NCI-H748 treated with DMSO at 0.1 percent for 48 hours (cell line): ENCODE measurements at regions not wholly inside any gene's neighbourhood (a gene's known extent, or its start where the extent isn't known, plus 50 kb on each side); places are given as distances from the start of the nearest gene placed in this dataset.

Experiments
- DNase-seq: peaks from one replicate; lab custom pipeline; 2025; lab: John Stamatoyannopoulos, UW

DNA sequence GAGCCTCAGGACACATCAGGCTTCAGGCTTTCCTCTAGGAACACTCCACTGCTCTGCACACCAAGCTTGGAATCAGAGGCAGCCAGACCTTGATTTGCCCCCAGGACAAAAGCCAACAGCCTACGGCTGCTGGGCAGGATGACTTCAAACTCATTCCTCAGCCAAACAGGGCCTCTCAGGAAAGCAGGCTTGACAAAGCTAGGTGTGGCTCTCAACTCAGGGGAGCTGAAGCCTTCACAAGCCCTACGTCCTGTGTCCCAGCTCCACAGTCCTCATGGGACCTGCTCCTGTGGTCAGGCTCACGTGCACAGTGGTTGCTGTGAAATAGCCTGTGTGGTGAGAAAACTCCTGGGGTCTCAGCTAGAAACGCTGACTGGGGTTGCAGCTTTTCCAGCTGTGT lies 398.9 kb upstream of the ZNF507 start:
- DNase-seq = no peak

DNA sequence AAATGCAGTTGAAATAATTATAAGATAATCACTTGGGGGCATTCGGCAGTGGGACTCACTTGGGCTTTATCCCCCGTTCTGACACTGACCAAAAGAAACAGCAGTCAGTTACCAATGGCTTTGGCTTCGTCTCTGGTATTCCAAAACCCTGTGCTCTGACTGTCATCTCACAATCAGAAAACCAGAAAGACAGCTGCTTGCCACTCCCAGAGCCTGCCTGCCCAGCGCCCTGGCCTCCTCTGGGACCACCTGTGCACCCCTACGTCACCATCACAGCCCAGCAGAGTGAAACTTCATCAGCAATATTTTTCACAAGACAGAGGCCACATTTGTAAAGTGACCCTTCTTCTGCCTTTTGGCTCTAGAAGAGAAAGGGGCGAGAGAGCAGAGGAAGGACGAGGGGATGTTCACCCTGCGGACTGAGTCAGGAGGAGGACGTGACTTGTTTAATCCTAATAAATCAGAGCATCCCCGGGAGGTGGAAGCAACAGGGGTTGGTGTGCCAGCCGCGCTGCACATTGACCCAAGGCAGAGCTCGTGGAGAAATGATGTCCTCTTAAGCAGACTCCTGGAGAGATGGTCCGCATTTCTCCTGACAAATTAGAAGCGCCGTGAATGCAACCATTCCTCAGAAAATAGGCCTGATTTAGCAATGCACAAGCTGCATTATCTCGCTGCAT lies 397.8 kb upstream of the ZNF507 start:
- no peak for DNase-seq

DNA sequence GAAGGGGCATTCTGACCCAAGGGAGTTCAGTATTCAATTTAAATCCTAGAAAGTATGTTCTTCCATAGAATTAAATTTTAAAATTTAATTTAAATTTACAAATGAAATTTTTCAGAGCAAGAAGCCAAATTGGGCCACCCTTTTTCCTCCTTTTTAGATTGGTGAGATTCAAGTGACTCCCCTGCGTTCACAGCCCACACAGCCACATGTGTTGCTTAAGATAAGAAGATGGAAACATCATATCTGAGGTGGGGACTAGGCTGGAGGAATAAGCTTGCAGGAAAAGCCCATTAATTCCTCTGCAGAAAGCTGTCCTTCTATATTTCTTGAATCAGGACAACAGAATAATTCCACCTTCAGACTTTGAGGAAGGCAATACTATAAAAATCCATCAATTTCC lies 392.7 kb upstream of the ZNF507 start:
- DNase-seq = no peak

DNA sequence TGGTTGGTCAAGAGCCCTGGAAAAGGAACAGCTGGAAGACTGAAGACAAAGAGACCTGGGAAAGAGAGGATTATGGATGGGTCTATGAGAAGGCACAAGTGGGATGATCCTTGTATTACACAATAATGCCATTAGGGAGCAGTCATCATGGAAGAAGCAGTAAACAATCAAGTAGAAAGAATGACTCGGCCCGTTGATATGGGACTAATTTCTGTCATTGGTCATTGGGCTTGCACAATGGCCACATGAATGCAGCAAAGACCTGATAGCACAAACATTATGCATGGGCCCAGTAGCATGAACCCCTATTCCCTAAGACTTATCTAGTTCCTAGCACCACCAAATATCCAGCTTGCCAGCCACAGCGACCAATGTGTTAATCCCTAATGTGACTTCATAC lies 390.3 kb upstream of the ZNF507 start:
- DNase-seq = no peak

DNA sequence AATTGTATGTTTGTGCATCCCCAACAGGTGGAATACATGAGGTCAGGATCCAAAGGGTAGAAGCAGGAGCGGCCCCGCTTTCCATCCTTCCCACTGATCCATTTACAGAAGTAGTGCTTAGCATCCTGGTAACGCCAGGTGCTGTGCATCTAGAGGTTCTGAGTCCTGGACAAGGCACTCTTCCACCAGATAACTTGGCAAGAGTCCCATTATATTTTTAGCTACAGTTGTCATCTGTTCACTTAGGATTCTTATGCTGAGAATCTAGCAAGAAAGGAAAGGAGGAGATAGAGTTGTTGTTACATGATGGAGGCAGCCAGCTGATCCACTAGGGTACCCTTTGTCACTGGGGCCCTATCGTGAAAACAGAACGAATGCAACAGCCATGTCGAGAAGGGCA lies 389.5 kb upstream of the ZNF507 start:
- DNase-seq = no peak

DNA sequence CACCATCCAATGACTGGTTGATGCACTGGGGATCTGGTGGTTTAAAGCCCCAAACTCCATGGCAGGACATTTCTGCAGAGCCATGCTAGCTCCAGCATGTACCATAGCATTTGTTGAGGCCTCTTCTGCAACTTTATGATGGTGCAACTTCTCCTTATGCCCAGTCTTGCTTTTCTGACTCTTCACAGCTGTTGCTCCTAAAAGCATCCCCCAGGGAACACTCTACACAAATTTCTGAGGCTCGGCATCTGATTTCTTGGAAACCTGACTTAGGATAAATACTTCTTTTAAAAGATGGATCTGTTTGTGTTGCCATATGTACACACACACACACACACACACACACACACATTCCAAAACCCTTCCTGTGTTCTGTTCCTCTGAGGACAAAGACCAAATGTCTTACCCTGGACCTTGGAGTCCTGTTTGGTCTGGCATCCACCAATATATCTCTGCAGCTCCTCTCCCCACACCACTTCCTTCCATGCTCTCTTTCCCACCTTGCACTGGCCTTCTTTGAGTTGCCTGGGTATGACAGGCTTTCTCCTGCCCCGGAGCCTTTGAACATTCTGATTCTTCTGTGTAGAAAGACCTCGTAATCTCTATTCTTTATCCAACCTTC lies 388.5 kb upstream of the ZNF507 start:
- no peak for DNase-seq

DNA sequence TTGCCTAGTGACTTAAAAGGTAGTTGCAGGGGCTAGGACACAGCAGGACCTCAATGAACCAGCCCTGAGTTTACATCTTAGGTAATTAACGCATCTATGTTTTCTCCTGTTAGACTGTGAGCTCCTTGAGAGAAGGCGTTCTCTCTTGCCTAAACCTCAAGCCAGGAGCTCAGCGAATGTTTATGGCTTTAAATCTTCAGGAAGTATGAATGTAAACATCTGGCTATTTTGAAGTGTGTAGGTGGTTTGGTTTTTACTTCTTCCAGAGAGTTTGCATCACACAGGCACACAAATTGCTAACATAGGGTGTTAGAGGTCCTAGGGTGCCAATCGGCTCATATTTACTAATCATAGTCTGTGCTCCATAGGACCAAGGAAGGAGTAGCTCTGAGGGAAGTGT lies 387.7 kb upstream of the ZNF507 start:
- DNase-seq = no peak

DNA sequence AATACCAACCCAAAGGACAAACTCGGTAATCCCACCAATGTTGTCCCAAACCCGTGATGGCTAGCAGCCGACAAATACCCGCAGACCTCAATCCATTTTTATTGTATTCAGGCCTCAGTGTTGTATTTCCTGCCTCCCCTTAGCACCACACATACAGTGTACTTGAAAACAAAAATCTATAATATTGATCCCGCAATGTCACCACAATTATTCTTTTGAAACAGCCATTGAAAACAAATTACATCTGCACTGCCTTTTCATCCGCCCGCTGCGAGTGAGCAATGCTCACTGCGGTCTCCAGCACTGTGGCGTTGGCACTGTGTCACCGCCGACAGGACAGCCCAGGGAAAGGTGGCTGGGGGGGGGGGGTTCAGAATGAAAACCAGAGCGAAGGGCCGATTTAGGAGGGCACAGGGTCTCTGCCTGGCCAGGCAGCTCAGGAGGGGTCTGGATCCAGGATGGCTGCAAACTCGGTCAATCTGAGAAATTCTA lies 385.8 kb upstream of the ZNF507 start:
- DNase-seq = no peak

DNA sequence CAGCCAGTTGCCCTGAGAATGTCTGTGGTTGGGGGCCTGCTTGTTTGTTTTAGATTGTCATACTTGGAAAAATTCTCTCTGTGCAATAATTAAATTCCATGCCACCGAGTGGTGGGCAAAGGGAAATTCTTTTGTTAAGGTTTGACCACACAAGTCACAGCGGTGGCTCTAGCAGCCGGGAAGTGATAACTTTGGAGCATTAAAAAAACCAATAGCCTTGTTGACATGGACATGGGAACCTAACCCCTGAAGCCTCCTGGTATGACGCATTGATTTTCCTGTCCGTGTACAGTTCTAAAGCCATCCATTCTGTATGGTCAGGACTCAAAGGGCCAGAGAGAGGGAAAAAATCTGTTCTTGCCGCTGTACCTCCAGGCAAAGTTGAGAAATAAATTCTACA lies 384.9 kb upstream of the ZNF507 start:
- no peak for DNase-seq

DNA sequence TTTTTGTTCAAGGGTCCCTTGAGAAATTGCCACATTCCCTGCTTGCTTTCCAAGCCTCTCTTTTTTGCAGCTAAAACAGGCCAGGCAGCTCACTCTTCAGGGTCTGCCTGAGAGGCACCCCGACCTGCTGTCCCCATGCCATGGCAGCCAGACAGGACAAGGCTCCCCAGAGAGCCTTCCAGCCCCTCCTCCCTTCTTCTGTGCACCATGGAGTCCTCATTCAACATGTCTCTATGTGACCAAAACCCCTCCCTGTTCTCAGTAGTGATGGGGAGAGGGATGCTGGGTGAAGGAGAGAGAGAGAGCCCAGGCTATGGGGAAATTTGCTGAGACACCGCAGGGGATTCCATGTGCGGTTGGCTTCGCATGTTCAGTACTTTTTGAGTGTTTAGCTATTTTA lies 384.2 kb upstream of the ZNF507 start:
- no peak for DNase-seq

DNA sequence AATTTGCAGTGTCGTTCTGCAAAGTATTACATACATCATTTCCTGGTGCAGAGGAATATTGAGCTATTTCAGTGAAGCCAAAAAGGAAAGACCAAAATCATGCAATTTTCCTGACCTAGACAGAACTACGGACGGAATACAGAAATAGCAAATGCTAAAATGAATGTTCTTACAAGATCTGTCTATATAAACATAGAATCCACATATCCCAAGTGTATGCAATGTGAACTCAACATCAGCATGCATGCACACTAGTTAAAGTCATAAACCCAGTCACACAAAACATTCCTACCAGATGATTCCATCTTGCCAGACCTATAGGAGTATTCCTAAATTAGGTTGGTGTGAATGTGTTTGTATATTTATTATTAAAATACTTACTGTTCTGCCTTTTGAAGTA lies 383.7 kb upstream of the ZNF507 start:
- no peak for DNase-seq

DNA sequence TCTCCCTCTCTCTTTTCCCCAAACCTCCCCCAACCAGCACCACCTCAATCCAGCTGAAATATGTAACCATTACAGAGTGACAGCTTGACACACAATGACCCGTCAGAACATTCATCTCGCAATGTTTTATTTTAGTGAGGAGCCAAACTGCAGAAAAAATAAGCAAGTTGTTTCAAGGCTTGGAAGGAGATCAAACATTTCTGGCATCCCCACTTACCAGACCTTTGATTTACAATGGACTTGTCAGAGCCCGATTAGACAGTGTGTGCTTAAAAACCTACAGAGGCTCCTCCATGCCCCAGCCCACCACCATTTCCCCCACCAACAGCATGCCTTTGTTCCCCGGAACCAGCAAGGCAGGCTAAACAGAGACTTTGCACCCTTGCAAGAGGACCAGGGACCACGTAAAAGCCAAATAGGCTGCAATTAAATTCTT lies 382.8 kb upstream of the ZNF507 start:
- DNase-seq = no peak

DNA sequence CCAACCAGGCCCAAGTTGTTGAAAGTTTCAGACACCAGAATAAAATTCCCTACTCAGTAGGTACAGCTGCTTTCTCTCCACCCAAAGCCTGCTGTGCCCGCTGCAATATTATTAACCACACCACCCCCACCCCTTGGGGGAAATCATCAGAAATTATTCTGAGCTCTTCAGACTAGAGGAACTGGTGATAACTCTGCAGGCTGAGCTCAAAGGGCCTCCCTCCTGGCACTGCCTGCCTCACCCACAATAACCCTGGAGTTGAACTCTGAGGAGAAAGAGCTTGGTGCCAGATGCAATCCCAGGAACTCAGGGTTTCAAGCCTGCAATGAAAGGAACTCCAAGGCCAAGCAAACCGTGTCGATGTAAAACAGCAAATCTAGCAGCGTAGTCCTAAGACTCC lies 381.7 kb upstream of the ZNF507 start:
- DNase-seq = no peak

DNA sequence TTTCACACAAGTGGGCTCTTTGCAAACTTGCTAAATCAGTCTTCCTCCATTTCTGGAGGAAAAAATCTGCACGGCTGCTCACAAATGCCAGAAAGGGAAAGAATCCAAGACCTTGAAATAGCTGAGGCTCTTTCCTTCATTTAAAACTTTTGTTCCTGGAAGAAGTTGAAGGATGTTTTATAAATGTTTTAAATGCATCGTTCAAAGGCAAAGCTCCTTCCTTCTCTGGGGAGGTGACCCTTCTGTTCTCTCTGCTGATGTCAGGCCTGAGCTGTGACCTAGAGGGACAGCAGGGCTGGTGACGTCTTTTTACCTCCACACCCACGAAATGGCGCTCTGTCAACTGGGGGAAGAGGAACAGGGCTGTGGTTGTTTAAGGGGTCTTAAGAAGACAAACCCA lies 376.4 kb upstream of the ZNF507 start:
- DNase-seq = no peak

DNA sequence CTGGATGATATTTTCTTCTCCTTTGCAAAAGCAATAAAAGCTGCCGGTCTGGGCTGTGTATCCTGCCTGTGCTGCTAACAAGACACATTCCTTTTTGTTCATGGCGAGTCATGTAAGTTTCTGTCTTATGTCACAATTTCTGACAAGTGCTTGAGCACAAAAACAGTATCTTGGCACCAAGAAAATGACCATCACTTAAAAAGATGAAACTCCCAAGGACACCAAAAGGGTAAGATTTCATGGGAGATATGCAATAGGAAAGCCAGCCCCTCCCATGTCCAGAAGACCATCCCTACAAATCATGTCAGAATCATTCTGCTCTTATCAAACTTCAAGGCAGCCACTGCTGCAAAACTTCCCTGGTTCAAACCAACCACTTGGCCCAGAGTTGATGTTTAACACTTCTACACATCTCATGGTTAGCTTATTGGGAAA lies 375.4 kb upstream of the ZNF507 start:
- DNase-seq = no peak

DNA sequence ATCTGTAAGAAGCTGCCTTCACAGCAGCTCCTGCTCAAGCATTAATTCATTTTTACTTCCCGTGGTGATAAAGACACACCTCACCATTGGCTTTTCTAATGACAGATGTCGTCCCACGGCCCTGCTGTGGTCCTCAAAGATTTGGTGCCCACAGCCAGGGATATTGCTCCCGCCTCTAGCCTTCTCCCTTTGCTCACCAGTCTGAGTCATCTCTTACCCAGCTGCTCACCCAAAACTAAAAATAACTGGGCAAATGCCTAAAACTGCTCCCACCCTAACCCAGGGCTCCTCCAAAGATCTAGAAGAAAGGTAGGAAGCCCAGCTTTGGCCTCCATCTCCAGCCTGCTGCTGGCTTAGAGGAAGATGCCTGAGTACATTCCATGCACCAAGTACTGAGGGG lies 371.1 kb upstream of the ZNF507 start:
- no peak for DNase-seq

DNA sequence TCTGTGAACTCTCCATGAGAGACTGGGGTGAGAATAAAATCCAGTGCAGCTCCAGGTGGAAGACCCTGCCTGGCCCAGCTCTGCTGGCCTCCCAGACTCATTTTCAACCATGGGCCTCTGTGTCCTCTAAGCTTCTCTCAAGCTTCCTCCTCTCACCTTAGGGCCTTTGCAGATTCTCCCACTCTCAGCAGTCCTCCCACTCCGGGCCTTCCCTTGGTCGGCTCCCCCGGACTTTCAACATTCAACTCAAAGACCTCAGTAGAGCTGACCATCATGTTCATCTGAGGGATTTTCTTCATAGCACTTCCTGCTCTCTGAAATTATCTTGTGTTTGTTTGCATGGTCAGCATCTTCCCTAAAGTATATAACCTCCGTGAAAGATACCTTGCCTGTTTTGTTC lies 370.5 kb upstream of the ZNF507 start:
- no peak for DNase-seq

DNA sequence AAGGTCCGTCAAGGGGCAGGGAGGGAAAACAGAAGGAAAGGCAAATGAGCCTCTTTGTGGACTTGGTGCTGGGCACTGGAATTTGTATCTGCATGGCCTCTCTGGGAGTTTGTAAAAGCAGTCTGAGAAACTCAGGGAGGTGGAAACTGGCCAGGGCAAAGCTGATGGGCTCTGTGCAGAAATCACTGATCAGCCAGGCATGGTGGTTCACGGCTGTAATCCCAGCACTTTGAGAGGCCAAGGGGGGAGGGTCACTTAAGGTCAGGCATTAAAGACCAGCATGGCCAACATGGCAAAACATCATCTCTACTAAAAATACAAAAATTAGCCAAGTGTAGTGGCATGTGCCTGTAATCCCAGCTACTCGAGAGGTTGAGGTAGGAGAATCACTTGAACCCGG lies 369.9 kb upstream of the ZNF507 start:
- DNase-seq = no peak

DNA sequence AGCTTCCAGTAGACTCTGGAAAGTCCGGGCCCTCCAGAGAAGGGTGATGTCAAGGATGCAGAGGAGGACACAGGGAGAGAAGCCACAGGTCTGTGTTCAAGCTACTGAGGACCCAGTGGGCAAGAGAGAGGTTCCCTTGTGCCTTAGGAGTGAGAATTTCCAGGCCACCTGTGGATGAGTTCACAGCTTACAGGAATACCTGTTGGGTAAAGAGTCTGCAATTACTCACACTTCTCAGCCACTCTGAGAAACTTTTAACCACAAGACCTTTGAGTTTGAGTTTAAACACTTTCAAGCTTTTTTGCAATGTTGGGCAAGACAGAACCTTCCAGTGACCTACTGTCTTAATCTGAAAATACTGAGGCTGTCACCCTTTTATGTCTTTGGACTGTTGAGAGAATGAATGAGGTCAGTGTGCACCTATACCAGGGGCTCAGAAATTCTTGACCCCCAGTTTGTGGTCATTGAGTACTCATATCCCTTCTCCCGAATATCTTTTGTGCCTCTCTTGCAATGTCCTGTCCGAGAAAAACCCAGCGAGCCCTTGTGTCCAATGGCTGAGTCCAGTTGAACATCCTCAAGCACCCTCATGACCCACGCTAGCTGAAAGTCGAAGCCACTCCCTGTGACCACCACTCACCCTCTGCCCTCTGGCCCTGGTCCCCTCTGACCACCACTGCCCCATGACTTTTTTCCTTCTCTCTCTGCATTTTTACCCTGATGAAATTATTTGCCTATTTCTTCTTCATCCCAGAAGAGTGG lies 368.5 kb upstream of the ZNF507 start:
- DNase-seq = no peak

DNA sequence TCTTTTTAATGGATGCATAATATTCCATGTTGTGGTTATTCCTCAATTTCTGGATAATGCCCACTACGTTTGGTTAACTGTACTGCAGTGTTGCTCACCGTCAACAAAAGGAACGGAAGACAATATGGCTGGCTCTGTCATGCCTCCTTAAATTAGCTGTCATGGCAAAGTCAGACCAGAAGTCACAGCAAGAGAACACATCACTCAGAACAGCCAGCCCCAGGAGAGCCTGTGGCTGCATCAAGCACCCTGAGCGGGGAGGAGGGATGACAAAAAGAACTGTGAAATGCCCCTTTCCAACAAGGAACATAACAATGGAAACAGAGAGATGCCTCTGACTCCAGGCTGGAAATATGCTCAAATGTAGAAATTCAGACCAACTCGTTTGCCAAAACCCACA lies 366.0 kb upstream of the ZNF507 start:
- no peak for DNase-seq

DNA sequence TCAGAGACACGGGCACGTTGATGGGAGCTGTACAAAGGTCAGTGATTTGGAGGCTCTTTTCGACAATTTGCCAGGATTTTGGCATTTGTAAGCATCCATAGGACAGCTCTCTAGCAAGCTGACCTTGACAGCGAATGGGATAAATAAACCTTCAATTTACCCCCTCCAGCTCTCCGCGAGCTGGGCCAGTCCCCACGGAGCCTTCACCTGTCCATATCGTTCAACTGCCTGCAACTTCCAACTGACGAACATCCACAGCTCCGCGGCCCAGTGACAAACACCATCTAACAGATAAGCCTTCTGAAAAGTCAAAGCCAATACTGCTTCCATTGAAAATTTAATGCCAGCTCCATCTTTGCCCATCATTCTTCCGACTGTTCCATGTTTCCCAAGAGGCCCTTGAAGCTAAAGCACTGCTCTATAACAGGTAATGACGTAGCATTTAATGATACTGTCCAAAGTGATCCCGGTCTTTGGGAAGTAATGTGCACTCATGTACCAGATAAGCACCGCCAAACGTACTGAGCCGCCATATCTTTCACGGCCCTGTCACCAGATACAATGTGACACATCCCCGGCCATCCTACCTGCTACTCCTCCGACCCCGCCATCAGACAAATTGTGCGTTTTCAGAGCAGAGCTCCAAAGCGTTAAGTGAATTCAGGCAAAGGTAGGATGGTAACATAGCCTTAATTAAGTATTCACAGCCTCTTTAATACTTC lies 365.3 kb upstream of the ZNF507 start:
- DNase-seq = no peak

DNA sequence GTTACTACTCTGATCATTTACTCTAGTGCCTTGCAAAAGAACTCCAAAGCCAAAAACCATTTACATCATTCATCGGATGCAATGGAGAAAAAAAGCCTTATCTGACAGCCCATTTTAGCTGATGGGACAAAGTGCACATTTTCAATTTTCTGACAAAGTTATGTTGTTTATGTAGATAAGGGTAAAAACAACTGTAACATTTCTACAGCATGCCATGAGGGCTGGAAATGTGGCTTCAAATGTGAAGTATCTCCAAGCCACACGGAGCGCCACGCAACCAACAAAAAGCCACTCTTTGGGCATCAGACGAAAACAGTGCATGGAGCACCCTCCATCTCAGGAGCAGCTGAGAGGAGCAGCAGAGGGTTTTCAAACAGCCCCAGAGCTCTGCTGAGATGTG lies 364.6 kb upstream of the ZNF507 start:
- DNase-seq = no peak

DNA sequence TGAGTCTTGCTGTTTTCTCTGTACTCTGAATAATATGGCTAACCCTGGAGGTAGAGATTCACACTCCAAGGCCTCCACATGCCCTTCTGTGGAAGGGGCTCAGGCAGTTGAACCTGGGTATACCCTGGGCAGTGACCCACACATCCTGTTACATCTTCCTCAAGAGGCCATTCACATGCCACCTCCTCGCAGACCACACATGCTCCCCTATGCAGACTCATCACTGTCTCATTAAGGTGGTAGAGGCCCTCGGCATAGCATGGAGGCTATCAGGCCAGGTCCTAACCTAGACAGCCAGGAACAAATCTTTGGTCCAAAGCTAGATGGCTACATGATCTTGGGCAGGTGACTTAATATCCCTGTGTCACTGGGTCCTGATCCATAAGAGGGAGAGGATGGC lies 363.9 kb upstream of the ZNF507 start:
- no peak for DNase-seq
